C4-2B (cell line): ENCODE measurements at regions not wholly inside any gene's neighbourhood (a gene's known extent, or its start where the extent isn't known, plus 50 kb on each side); places are given as distances from the start of the nearest gene placed in this dataset.
"Not testable (repeated sequence)": the region's sequence is repeated elsewhere in the genome, so short reads cannot be mapped to it uniquely, and the experiment has no call there.

Experiments used
- H3K27ac ChIP-seq: fragments of 450-650 bp; 2 replicates; pipeline ENCODE4 v1.5.1; 2017
- ZFX ChIP-seq: fragments of 450-650 bp; IDR thresholded peaks from 2 replicates; pipeline ENCODE4 v1.6.1; 2017
- TF ChIP-seq, protein P1 (sequence below): fragments of 450-650 bp; conservative IDR thresholded peaks from 2 replicates; pipeline ENCODE4 v1.5.1; 2017; ENCODE audit warnings: mild to moderate bottlenecking

GRCh38 chr12:87025976-87026375 lies 769.8 kb upstream of the MGAT4C start:
- no peak overlapping the region for H3K27ac ChIP-seq
- TF ChIP-seq, protein P1, sequence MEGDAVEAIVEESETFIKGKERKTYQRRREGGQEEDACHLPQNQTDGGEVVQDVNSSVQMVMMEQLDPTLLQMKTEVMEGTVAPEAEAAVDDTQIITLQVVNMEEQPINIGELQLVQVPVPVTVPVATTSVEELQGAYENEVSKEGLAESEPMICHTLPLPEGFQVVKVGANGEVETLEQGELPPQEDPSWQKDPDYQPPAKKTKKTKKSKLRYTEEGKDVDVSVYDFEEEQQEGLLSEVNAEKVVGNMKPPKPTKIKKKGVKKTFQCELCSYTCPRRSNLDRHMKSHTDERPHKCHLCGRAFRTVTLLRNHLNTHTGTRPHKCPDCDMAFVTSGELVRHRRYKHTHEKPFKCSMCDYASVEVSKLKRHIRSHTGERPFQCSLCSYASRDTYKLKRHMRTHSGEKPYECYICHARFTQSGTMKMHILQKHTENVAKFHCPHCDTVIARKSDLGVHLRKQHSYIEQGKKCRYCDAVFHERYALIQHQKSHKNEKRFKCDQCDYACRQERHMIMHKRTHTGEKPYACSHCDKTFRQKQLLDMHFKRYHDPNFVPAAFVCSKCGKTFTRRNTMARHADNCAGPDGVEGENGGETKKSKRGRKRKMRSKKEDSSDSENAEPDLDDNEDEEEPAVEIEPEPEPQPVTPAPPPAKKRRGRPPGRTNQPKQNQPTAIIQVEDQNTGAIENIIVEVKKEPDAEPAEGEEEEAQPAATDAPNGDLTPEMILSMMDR = no peak
- no peak for TF ChIP-seq ZFX

- TF ChIP-seq, protein P1 = no peak
- TF ChIP-seq ZFX = no peak
- no peak overlapping the region for H3K27ac ChIP-seq
Measured at GRCh38 chr12:87021400-87021799, 765.2 kb upstream of the MGAT4C start.

GRCh38 chr12:87020071-87020470 lies 763.9 kb upstream of the MGAT4C start:
- TF ChIP-seq, protein P1 = no peak
- TF ChIP-seq ZFX = no peak
- no peak overlapping the region for H3K27ac ChIP-seq

GRCh38 chr12:87015352-87015751 lies 759.2 kb upstream of the MGAT4C start:
- H3K27ac ChIP-seq = no peak overlapping the region
- no peak for TF ChIP-seq ZFX
- TF ChIP-seq, protein P1 = no peak

- no peak overlapping the region for H3K27ac ChIP-seq
- TF ChIP-seq ZFX = no peak
Measured at GRCh38 chr12:87008785-87009384, 752.7 kb upstream of the MGAT4C start.

DNA sequence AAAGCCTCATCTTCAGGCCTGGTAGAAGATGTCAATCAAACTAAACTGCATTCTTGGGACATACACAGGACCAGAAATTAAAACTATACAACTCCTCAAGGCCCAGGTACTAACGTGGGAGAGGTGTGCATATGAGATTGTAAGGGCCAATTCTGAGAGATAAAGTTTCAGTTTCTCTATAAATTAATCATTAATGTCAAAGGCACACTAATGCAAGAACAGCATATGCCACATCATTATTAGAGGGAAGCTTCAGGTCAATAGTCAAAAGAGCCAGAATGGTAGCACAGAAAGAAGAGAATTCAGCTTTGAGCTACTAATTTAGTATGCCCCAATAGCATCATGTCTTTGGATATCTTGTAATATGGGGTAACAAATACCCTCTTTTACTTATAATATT lies 744.9 kb upstream of the MGAT4C start:
- no peak overlapping the region for H3K27ac ChIP-seq
- TF ChIP-seq, protein P1 = no peak
- TF ChIP-seq ZFX = no peak

DNA sequence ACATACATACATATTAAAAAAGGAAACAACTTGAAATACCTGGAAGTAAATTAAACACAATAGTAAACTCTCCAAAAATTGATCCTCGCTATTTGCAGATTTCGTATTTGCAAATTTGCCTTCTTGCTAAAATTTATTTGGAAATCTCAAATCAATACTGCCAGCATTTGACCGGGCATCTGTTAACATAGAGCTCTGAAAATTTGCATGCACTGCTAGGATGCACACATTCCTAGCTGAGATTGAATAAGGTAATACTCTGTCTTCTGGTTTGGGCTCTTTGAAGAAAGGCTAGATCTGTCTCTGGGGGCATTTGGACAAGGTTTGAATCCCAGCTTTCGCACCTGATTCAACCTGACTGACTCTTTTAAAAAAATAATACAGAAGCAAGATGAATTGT lies 729.1 kb upstream of the MGAT4C start:
- H3K27ac ChIP-seq = no peak overlapping the region
- TF ChIP-seq, protein P1 = no peak
- TF ChIP-seq ZFX = no peak

GRCh38 chr12:86970595-86970994 lies 714.4 kb upstream of the MGAT4C start:
- not testable (repeated sequence) for H3K27ac ChIP-seq
